Spleen (tissue), 11 donors: ENCODE measurements at regions not wholly inside any gene's neighbourhood (a gene's known extent, or its start where the extent isn't known, plus 50 kb on each side); places are given as distances from the start of the nearest gene placed in this dataset.

Source experiments
- DNase-seq: peaks from one replicate; pipeline ENCODE4 v3.0.0-alpha.2; 2020
- H3K27ac ChIP-seq, 8 donors: fragments of 200-600 bp; sonication (generic) in 7 of 8; 1 replicate in 4 of 8; 2 replicates in 4 of 8; pipeline versions ENCODE4 v1.5.0 to v1.8.0; 2016 to 2021; ENCODE audit warnings: inconsistent platforms in 4 of 8, mild to moderate bottlenecking in 4 of 8, moderate library complexity in 1 of 8
- H3K27me3 ChIP-seq, 7 donors: fragments of 200-600 bp; sonication (generic) in 6 of 7; replicated peaks in 1 of 7; 1 replicate in 4 of 7; 2 replicates in 3 of 7; pipeline versions ENCODE4 v1.5.0 to v1.8.0; 2016 to 2021; ENCODE audit warnings: inconsistent platforms in 3 of 7, mild to moderate bottlenecking in 1 of 7
- H3K36me3 ChIP-seq, 6 donors: fragments of 200-600 bp; sonication (generic) in 5 of 6; 1 replicate in 4 of 6; 2 replicates in 2 of 6; pipeline versions ENCODE4 v1.5.0 to v1.8.0; 2016 to 2021; ENCODE audit warnings: inconsistent platforms in 2 of 6
- H3K4me1 ChIP-seq, 6 donors: fragments of 200-600 bp; sonication (generic) in 5 of 6; 1 replicate in 3 of 6; 2 replicates in 3 of 6; pipeline versions ENCODE4 v1.5.0 to v1.8.0; 2016 to 2021; ENCODE audit warnings: inconsistent platforms in 3 of 6
- H3K4me3 ChIP-seq, 8 donors: fragments of 200-600 bp; sonication (generic) in 7 of 8; 1 replicate in 4 of 8; 2 replicates in 4 of 8; pipeline versions ENCODE4 v1.5.0 to v1.8.0; 2016 to 2021; ENCODE audit warnings: inconsistent platforms in 4 of 8, mild to moderate bottlenecking in 4 of 8, moderate library complexity in 2 of 8
- H3K9me3 ChIP-seq, 8 donors: fragments of 200-600 bp; sonication (generic) in 7 of 8; 1 replicate in 4 of 8; 2 replicates in 4 of 8; pipeline versions ENCODE4 v1.5.0 to v1.8.0; 2016 to 2021; ENCODE audit warnings: inconsistent platforms in 4 of 8
- POLR2A ChIP-seq, 3 donors: fragments of 450-650 bp; IDR thresholded peaks; one replicate each; pipeline ENCODE4 v1.5.1; 2017; ENCODE audit warnings: antibody characterized with exemption in 3 of 3, mild to moderate bottlenecking in 1 of 3
- POLR2AphosphoS5 ChIP-seq, 3 donors: sonication (generic); formaldehyde crosslinking; IDR thresholded peaks; one replicate each; pipeline ENCODE4 v1.5.1; 2017; ENCODE audit warnings: antibody characterized with exemption in 3 of 3
- WGBS, 5 donors: extraction: QIAGEN DNeasy Blood & Tissue Kit in 3 of 5; methylation state at CpG; one replicate each; pipeline versions ENCODE4 v1.1.5 to v1.1.7; 2013 to 2018; 5-methylcytosine and 5-hydroxymethylcytosine counted together
- intact Hi-C: fragments of 100-400 bp; cut with DNase I; formaldehyde crosslinking; loops from one replicate; pipeline ENCODE4 v1.15.0; 2023; ENCODE audit warnings: low total_unique reads
- TF ChIP-seq, protein P1 (sequence below), 11 experiments: fragments of 200-600 bp in 7 of 11; fragments of 450-650 bp in 4 of 11; sonication (generic) in 4 of 11; IDR thresholded peaks in 8 of 11; conservative IDR thresholded peaks in 3 of 11; 1 replicate in 7 of 11; 2 replicates in 4 of 11; pipeline versions ENCODE4 v1.4.0 to v1.8.0; 2016 to 2021; ENCODE audit warnings: antibody characterized with exemption in 11 of 11, inconsistent platforms in 4 of 11, mild to moderate bottlenecking in 1 of 11
- donor health status: healthy with polysubstance abuse.
- donor health status: DM: no; HTN: no; CAD: no; lungs with moderate emphysema.
- donor health status: DM: no; HTN: no; CAD: no.
- donor health status: Bipolar disorder and iron deficiency.
- donor health status: healthy.
- donor health status: DM: no; HTN: no; CAD: no.
- donor health status: DM: yes; HTN: yes; CAD: no.

DNA sequence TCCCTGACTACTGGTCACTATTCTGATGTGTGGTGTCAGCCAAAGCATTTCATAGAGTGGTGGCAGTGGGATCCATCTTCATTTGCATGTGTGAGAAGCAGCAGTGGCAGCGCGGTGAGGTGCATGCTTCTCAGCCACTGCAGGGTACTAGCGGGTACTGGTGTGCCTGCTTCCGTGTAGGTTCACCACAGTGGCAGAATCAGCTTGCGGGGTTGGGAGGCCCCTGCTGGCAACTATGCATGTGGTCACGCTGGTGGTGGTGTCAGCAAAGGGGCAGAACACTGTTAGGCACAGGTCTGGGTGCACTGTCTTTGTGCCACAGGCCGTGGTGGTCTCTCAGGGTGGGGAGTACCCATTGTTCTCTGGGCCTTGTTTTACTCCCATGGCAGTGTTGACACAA is 286.4 kb upstream of the TENM4 start:
- 86 to 94% (median 92%) methylated on average over 5 to 7 of the region's 7 CpGs for WGBS, 5 donors
- no peak for DNase-seq
- Histone ChIP-seq H3K4me3 (no peak overlapping the region), H3K4me1 (no peaks in the 10 kb centered on the region), H3K9me3 (peaks cover 0 to 23% (median 2%) of the 10 kb centered on the region in 8 donors), H3K36me3 (no peaks in the 10 kb centered on the region), H3K27me3 (no peaks in the 10 kb centered on the region), H3K27ac (no peak overlapping the region)
- TF ChIP-seq, protein P1, sequence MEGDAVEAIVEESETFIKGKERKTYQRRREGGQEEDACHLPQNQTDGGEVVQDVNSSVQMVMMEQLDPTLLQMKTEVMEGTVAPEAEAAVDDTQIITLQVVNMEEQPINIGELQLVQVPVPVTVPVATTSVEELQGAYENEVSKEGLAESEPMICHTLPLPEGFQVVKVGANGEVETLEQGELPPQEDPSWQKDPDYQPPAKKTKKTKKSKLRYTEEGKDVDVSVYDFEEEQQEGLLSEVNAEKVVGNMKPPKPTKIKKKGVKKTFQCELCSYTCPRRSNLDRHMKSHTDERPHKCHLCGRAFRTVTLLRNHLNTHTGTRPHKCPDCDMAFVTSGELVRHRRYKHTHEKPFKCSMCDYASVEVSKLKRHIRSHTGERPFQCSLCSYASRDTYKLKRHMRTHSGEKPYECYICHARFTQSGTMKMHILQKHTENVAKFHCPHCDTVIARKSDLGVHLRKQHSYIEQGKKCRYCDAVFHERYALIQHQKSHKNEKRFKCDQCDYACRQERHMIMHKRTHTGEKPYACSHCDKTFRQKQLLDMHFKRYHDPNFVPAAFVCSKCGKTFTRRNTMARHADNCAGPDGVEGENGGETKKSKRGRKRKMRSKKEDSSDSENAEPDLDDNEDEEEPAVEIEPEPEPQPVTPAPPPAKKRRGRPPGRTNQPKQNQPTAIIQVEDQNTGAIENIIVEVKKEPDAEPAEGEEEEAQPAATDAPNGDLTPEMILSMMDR (IDR thresholded peaks at IDR 0.05 in 8 of 11, conservative IDR thresholded peaks at IDR 0.05 in 3 of 11): no peak
- TF ChIP-seq POLR2A (IDR thresholded peaks at IDR 0.05): no peak
- TF ChIP-seq POLR2AphosphoS5 (IDR thresholded peaks at IDR 0.05): no peak
- intact Hi-C loops: no loop called here

DNA sequence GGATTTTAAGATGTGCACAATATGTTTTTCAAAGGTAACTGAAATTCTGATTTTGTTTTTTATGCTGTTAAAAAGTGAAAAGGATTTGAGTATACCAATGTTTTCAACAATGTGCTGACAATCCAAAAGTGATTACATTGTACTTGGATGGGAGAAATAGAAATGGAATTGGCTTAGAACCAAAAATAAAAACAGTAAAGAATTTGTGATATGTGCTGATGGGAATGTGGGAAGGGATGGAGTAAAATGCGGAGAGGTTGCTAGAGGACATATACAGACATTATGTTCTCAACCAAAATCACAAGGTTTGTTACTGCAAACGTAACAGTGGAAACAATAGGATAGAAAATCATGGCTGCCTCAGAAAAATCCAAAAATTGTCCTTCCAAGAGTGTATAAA is 279.3 kb upstream of the TENM4 start:
- Histone ChIP-seq H3K4me3 (no peak overlapping the region), H3K4me1 (no peaks in the 10 kb centered on the region), H3K27me3 (no peaks in the 10 kb centered on the region), H3K9me3 (peaks cover 0 to 6% (median 0%) of the 10 kb centered on the region in 8 donors), H3K36me3 (no peaks in the 10 kb centered on the region), H3K27ac (no peak overlapping the region)
- intact Hi-C loops: no loop called here
- 45 to 71% (median 57%) methylated on average over 2 of the region's 2 CpGs for WGBS, 5 donors
- DNase-seq: no peak
- TF ChIP-seq, protein P1 (IDR thresholded peaks at IDR 0.05 in 8 of 11, conservative IDR thresholded peaks at IDR 0.05 in 3 of 11): no peak
- no peak for TF ChIP-seq POLR2AphosphoS5 (IDR thresholded peaks at IDR 0.05)
- no peak for TF ChIP-seq POLR2A (IDR thresholded peaks at IDR 0.05)

GRCh38 chr11:79708319-79708932 is 267.6 kb upstream of the TENM4 start:
- peaks cover 0 to 49% (median 23%) of the 10 kb centered on the region in 8 donors for H3K9me3 ChIP-seq
- no peak for DNase-seq
- H3K27ac ChIP-seq: no peak overlapping the region
- H3K36me3 ChIP-seq: no peaks in the 10 kb centered on the region
- TF ChIP-seq POLR2AphosphoS5 (IDR thresholded peaks at IDR 0.05) (no peak), POLR2A (IDR thresholded peaks at IDR 0.05) (no peak)
- TF ChIP-seq, protein P1 (IDR thresholded peaks at IDR 0.05 in 8 of 11, conservative IDR thresholded peaks at IDR 0.05 in 3 of 11): peak in 1 of 11 experiments; percentile 16
- H3K4me1 ChIP-seq: no peaks in the 10 kb centered on the region
- H3K27me3 ChIP-seq: no peaks in the 10 kb centered on the region
- 54 to 58% (median 57%) methylated on average over 10 of the region's 10 CpGs for WGBS, 5 donors
- intact Hi-C loops: no loop called here
- no peak overlapping the region for H3K4me3 ChIP-seq

DNA sequence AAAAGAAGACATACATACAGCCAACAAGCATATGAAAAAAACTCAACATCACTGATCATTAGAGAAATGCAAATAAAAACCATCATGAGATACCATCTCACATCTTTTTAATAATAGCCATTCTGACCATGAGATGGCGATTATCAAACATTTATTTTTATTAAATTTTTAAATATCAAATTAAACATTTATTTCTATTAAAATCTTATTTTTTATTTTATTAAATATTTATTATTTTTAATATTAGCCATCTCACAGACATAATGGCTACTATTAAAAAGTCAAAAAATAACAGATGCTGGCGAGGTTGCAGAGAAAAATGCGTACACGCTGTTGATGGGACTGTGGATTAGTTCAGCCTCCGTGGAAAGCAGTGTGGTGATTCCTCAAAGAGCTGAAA is 264.8 kb upstream of the TENM4 start:
- H3K27ac ChIP-seq: no peak overlapping the region
- peaks cover 0 to 55% (median 29%) of the 10 kb centered on the region in 8 donors for H3K9me3 ChIP-seq
- no peak for DNase-seq
- H3K4me3 ChIP-seq: no peak overlapping the region
- H3K27me3 ChIP-seq: no peaks in the 10 kb centered on the region
- H3K4me1 ChIP-seq: no peaks in the 10 kb centered on the region
- intact Hi-C loops: no loop called here
- 75 to 95% (median 91%) methylated on average over 5 of the region's 5 CpGs for WGBS, 5 donors
- no peaks in the 10 kb centered on the region for H3K36me3 ChIP-seq
- TF ChIP-seq POLR2A (IDR thresholded peaks at IDR 0.05) (no peak), POLR2AphosphoS5 (IDR thresholded peaks at IDR 0.05) (no peak)
- TF ChIP-seq, protein P1 (IDR thresholded peaks at IDR 0.05 in 8 of 11, conservative IDR thresholded peaks at IDR 0.05 in 3 of 11): no peak
